ENCODE measurements at regions not wholly inside any gene's neighbourhood (a gene's known extent, or its start where the extent isn't known, plus 50 kb on each side); places are given as distances from the start of the nearest gene placed in this dataset.

- TF ChIP-seq CTCF (conservative IDR thresholded peaks at IDR 0.05), result no peak
- TF ChIP-seq EZH2 (IDR thresholded peaks at IDR 0.05; ENCODE audit: low read depth), result no peak
Observed at GRCh38 chr13:89937420-89937819, 1410.1 kb upstream of the MIR17HG start.
